Pons (tissue), 1 donor: ENCODE measurements at regions not wholly inside any gene's neighbourhood (a gene's known extent, or its start where the extent isn't known, plus 50 kb on each side); places are given as distances from the start of the nearest gene placed in this dataset.

Experiments
- DNase-seq: peaks from one replicate; pipeline ENCODE4 v3.0.0-alpha.2; 2016; ENCODE audit warnings: low spot score

- DNase-seq = no peak
Measured at GRCh38 chr1:90201467-90202358, 206.8 kb downstream of the ZNF326 start.

GRCh38 chr1:90200646-90201205, 205.8 kb downstream of the ZNF326 start:
- DNase-seq = no peak

GRCh38 chr1:90198616-90199332, 203.9 kb downstream of the ZNF326 start:
- no peak for DNase-seq

GRCh38 chr1:90193116-90193515, 198.2 kb downstream of the ZNF326 start:
- DNase-seq = no peak

- no peak for DNase-seq
Measured at GRCh38 chr1:90192408-90192807, 197.5 kb downstream of the ZNF326 start.

- no peak for DNase-seq
Measured at GRCh38 chr1:90190523-90190922, 195.6 kb downstream of the ZNF326 start.

GRCh38 chr1:90189889-90190288, 195.0 kb downstream of the ZNF326 start:
- no peak for DNase-seq

GRCh38 chr1:90187323-90187585, 192.3 kb downstream of the ZNF326 start:
- DNase-seq = no peak

- DNase-seq = no peak
Measured at GRCh38 chr1:90186506-90187322, 191.8 kb downstream of the ZNF326 start.

GRCh38 chr1:90176530-90176929, 181.6 kb downstream of the ZNF326 start:
- DNase-seq = no peak

- no peak for DNase-seq
Measured at GRCh38 chr1:90175490-90176167, 180.7 kb downstream of the ZNF326 start.

GRCh38 chr1:90174246-90174645, 179.3 kb downstream of the ZNF326 start:
- no peak for DNase-seq

- DNase-seq = no peak
Measured at GRCh38 chr1:90162216-90162615, 167.3 kb downstream of the ZNF326 start.

GRCh38 chr1:90161625-90162024, 166.7 kb downstream of the ZNF326 start:
- DNase-seq = no peak

- no peak for DNase-seq
Measured at GRCh38 chr1:90155721-90156487, 161.0 kb downstream of the ZNF326 start.

- no peak for DNase-seq
Measured at GRCh38 chr1:90154711-90155110, 159.8 kb downstream of the ZNF326 start.

GRCh38 chr1:90149101-90149500, 154.2 kb downstream of the ZNF326 start:
- DNase-seq = no peak

- no peak for DNase-seq
Measured at GRCh38 chr1:90147093-90147492, 152.2 kb downstream of the ZNF326 start.

- DNase-seq = no peak
Measured at GRCh38 chr1:90144820-90145219, 149.9 kb downstream of the ZNF326 start.

GRCh38 chr1:90143591-90143990, 148.7 kb downstream of the ZNF326 start:
- no peak for DNase-seq

- no peak for DNase-seq
Measured at GRCh38 chr1:90142697-90143096, 147.8 kb downstream of the ZNF326 start.
